KMS-11 (cell line): ENCODE measurements at regions not wholly inside any gene's neighbourhood (a gene's known extent, or its start where the extent isn't known, plus 50 kb on each side); places are given as distances from the start of the nearest gene placed in this dataset.

Experiments
- H2AFZ ChIP-seq: fragments of 200-600 bp; sonication (generic); 2 replicates; pipeline ENCODE4 v1.6.1; 2016; ENCODE audit warnings: antibody characterized with exemption, mixed run types, low read depth
- H3K27ac ChIP-seq: fragments of 200-600 bp; sonication (generic); 2 replicates; pipeline ENCODE4 v1.6.1; 2016; ENCODE audit warnings: mild to moderate bottlenecking, mixed run types
- H3K27me3 ChIP-seq: fragments of 200-600 bp; sonication (generic); 2 replicates; pipeline ENCODE4 v1.6.1; 2017; ENCODE audit warnings: mild to moderate bottlenecking, low read depth, mixed run types, moderate library complexity; ENCODE audit not compliant: insufficient read depth
- H3K36me3 ChIP-seq: fragments of 200-600 bp; sonication (generic); 2 replicates; pipeline ENCODE4 v1.6.1; 2017; ENCODE audit warnings: mild to moderate bottlenecking, mixed run types; ENCODE audit not compliant: insufficient read depth
- H3K4me1 ChIP-seq: fragments of 200-600 bp; sonication (generic); 2 replicates; pipeline ENCODE4 v1.6.1; 2016; ENCODE audit warnings: mild to moderate bottlenecking, low read depth, mixed run types; ENCODE audit not compliant: poor library complexity, severe bottlenecking
- H3K4me2 ChIP-seq: fragments of 200-600 bp; sonication (generic); 2 replicates; pipeline ENCODE4 v1.7.0; 2016; ENCODE audit warnings: mild to moderate bottlenecking, mixed run types
- H3K4me3 ChIP-seq: fragments of 200-600 bp; sonication (generic); IDR thresholded peaks from 2 replicates; pipeline ENCODE4 v1.6.1; 2017; ENCODE audit warnings: low read depth, low read length, mixed read lengths; ENCODE audit not compliant: insufficient read depth
- H3K79me2 ChIP-seq: fragments of 200-600 bp; sonication (generic); 2 replicates; pipeline ENCODE4 v1.6.1; 2016; ENCODE audit warnings: low read depth, mixed run types; ENCODE audit not compliant: insufficient read depth
- H3K9ac ChIP-seq: fragments of 200-600 bp; sonication (generic); 2 replicates; pipeline ENCODE4 v1.6.1; 2016; ENCODE audit warnings: mild to moderate bottlenecking, mixed run types
- H4K20me1 ChIP-seq: fragments of 200-600 bp; sonication (generic); 2 replicates; pipeline ENCODE4 v1.6.1; 2016; ENCODE audit warnings: mild to moderate bottlenecking, mixed run types; ENCODE audit not compliant: insufficient read depth
- TF ChIP-seq, protein P1 (sequence below): fragments of 200-600 bp; sonication (generic); conservative IDR thresholded peaks from 2 replicates; pipeline ENCODE4 v1.6.1; 2017; ENCODE audit warnings: low read depth, mild to moderate bottlenecking, antibody characterized with exemption, low read length, moderate library complexity, mixed read lengths

DNA sequence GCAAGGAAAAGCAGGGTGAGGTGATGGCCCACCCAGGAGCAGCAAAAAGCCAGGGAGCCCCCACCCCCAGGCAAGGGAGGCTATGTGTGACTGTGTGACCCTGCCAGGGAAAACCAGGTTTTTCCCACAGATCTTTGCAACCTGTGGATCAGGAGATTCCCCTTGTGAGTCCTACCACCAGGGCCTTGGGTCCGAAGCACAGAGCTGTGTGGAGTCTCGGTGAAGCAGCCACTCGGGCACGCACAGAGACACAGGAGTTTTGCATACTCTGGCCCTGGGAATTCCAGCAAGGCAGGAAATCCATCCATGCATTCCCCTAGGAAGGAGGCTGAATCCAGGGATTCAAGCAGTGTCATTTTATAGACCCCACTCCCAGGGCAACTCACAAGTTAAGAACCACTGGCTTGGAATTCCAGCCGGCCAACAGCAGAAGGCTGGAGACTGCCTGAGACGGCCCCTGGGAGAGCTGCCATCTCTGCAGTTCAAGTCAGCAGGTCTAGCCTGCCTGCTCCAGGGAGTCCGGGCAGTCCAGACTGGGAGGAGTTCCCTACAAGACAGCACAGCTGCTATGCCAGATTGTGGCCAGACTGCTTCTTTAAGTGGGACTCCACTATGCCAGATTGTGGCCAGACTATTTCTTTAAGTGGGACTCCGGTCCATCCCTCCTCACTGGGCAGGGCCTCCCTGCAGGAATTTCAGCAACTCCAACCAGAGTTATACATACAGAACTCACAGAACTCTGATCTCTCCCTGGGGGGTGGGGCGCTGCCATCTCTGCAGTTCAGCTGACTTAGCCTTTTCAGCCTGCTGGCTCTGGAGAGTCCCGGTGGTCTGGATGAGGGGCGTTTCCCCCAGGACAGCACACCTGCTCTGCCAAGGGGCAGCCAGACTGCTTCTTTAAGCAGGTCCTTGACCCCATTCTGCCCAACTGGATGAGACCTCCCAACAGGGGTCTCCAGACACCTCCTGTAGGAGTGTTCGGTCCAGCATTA is 85.1 kb upstream of the ADAD1 start:
- TF ChIP-seq, protein P1, sequence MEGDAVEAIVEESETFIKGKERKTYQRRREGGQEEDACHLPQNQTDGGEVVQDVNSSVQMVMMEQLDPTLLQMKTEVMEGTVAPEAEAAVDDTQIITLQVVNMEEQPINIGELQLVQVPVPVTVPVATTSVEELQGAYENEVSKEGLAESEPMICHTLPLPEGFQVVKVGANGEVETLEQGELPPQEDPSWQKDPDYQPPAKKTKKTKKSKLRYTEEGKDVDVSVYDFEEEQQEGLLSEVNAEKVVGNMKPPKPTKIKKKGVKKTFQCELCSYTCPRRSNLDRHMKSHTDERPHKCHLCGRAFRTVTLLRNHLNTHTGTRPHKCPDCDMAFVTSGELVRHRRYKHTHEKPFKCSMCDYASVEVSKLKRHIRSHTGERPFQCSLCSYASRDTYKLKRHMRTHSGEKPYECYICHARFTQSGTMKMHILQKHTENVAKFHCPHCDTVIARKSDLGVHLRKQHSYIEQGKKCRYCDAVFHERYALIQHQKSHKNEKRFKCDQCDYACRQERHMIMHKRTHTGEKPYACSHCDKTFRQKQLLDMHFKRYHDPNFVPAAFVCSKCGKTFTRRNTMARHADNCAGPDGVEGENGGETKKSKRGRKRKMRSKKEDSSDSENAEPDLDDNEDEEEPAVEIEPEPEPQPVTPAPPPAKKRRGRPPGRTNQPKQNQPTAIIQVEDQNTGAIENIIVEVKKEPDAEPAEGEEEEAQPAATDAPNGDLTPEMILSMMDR: no peak
- H4K20me1 ChIP-seq: no peaks in the 10 kb centered on the region
- no peak overlapping the region for H3K4me2 ChIP-seq
- H3K27ac ChIP-seq: no peak overlapping the region
- H3K27me3 ChIP-seq: no peaks in the 10 kb centered on the region; the same call in 1 of the 2 replicates
- H3K9ac ChIP-seq: no peak overlapping the region
- H3K79me2 ChIP-seq: no peaks in the 10 kb centered on the region
- no peak overlapping the region for H2AFZ ChIP-seq
- H3K4me1 ChIP-seq: no peaks in the 10 kb centered on the region
- H3K36me3 ChIP-seq: no peaks in the 10 kb centered on the region
- no peak overlapping the region for H3K4me3 ChIP-seq

DNA sequence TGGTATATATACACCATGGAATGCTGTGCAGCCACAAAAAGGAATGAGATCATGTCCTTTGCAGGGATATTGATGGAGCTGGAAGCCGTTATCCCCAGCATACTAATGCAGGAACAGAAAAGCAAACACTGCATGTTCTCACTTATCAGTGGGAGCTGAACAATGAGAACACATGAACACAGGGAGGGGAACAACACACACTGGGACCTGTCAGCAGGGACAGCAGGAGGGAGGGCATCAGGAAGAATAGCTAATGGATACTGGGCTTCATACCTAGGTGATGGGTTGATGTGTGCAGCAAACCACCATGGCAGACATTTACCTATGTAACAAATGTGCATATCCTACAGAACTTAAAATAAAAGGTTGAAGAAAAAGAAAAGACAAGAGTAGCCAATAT is 81.1 kb upstream of the ADAD1 start:
- Histone ChIP-seq H3K36me3 (no peaks in the 10 kb centered on the region), H3K4me2 (no peak overlapping the region), H3K4me1 (no peaks in the 10 kb centered on the region), H3K27ac (no peak overlapping the region), H4K20me1 (no peaks in the 10 kb centered on the region), H3K9ac (no peak overlapping the region), H2AFZ (no peak overlapping the region), H3K27me3 (no peaks in the 10 kb centered on the region; the same call in 1 of the 2 replicates), H3K4me3 (no peak overlapping the region), H3K79me2 (no peaks in the 10 kb centered on the region)
- TF ChIP-seq, protein P1: no peak

DNA sequence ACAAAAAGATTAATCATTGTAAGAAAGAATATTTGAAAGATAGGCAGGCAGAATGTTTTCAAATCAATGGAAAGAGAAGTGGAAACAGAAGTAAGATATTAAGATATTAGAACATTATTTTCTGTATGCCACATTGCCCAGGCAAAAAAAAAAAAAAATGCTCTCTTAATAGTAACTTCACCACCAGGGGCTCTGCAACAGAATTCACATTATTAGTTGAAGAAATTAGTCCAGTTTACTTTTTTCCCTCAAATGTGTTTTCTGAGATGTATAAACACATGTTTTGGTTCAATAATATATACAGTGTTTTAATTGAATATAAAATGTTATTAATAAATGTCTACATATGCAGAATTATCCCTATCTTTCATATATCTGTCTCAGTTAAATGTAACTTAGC is 78.0 kb upstream of the ADAD1 start:
- Histone ChIP-seq H3K36me3 (no peaks in the 10 kb centered on the region), H3K27ac (no peak overlapping the region), H3K4me2 (no peak overlapping the region), H3K27me3 (no peaks in the 10 kb centered on the region; the same call in 1 of the 2 replicates), H3K4me1 (no peaks in the 10 kb centered on the region), H3K4me3 (no peak overlapping the region), H2AFZ (no peak overlapping the region), H4K20me1 (no peaks in the 10 kb centered on the region), H3K9ac (no peak overlapping the region), H3K79me2 (no peaks in the 10 kb centered on the region)
- TF ChIP-seq, protein P1: peak; percentile 30; the same call in 1 of the 2 replicates

DNA sequence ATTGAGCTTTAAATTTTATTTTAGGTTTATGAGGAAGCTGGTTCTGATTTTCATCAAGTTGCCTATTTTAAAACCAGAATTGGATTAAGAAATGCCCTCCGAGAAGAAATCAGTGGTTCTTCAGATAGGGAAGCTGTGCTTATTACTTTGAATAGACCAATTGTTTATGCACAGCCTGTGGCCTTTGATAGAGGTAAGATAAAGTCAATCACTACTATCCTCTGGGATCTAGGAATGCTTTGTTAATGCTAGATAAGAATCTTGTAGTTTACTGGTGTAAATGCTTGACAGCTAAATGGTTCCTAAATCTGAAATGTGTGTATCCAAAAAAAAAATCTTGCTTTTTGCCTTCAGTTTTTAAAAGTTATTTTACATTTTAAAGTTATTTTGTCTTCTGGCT is 73.0 kb upstream of the ADAD1 start:
- H3K4me2 ChIP-seq: no peak overlapping the region
- no peak overlapping the region for H2AFZ ChIP-seq
- H3K9ac ChIP-seq: no peak overlapping the region
- no peaks in the 10 kb centered on the region for H4K20me1 ChIP-seq
- H3K27ac ChIP-seq: no peak overlapping the region
- no peaks in the 10 kb centered on the region for H3K79me2 ChIP-seq
- no peak overlapping the region for H3K4me3 ChIP-seq
- TF ChIP-seq, protein P1: no peak
- no peaks in the 10 kb centered on the region for H3K4me1 ChIP-seq
- H3K36me3 ChIP-seq: no peaks in the 10 kb centered on the region
- H3K27me3 ChIP-seq: no peaks in the 10 kb centered on the region
